ENCODE measurements at regions not wholly inside any gene's neighbourhood (a gene's known extent, or its start where the extent isn't known, plus 50 kb on each side); places are given as distances from the start of the nearest gene placed in this dataset.

GRCh38 chr2:195468771-195469170 is 188.3 kb upstream of the SLC39A10 start:
- H3K36me3 Mint-ChIP-seq, result no peaks in the 10 kb centered on the region
- CTCF ChIA-PET, result no interaction called here
- no peak overlapping the region for H3K4me3 Mint-ChIP-seq
- H3K9me3 Mint-ChIP-seq, result peaks cover 14% of the 10 kb centered on the region
- no peaks in the 10 kb centered on the region for H3K27me3 Mint-ChIP-seq (ENCODE audit: low read depth)
- DNase-seq (ENCODE audit: low spot score), result no peak
- H3K4me1 Mint-ChIP-seq, result no peaks in the 10 kb centered on the region
- TF ChIP-seq CTCF (IDR thresholded peaks at IDR 0.05) (no peak), ATF2 (CRISPR knock-in tag; IDR thresholded peaks at IDR 0.05; ENCODE audit: borderline replicate concordance, low read depth) (no peak), SMAD4 (CRISPR knock-in tag; IDR thresholded peaks at IDR 0.05) (no peak), ZBTB43 (CRISPR knock-in tag; IDR thresholded peaks at IDR 0.05) (no peak), USF1 (CRISPR knock-in tag; IDR thresholded peaks at IDR 0.05) (no peak), NR1H2 (CRISPR knock-in tag; IDR thresholded peaks at IDR 0.05) (no peak), ZNF396 (CRISPR knock-in tag; IDR thresholded peaks at IDR 0.05; ENCODE audit: borderline replicate concordance) (no peak)
- H3K27ac Mint-ChIP-seq, result no peak overlapping the region
- POLR2A ChIA-PET, result no interaction called here
- no peak for ATAC-seq

- H3K4me3 Mint-ChIP-seq, result no peak overlapping the region
- TF ChIP-seq ZNF532 (CRISPR knock-in tag; IDR thresholded peaks at IDR 0.05; ENCODE audit: borderline replicate concordance) (no peak), KAT7 (CRISPR knock-in tag; IDR thresholded peaks at IDR 0.05; ENCODE audit: borderline replicate concordance) (no peak), TCF7 (CRISPR knock-in tag; IDR thresholded peaks at IDR 0.05; ENCODE audit: low read depth) (no peak), JAZF1 (CRISPR knock-in tag; IDR thresholded peaks at IDR 0.05) (no peak), ATF3 (CRISPR knock-in tag; conservative IDR thresholded peaks at IDR 0.05) (no peak), MYBL2 (CRISPR knock-in tag; IDR thresholded peaks at IDR 0.05) (no peak), E2F4 (CRISPR knock-in tag; IDR thresholded peaks at IDR 0.05; ENCODE audit: borderline replicate concordance, low read depth) (no peak), NR1H2 (CRISPR knock-in tag; IDR thresholded peaks at IDR 0.05) (no peak), NFE2L1 (CRISPR knock-in tag; IDR thresholded peaks at IDR 0.05) (no peak), ZNF138 (CRISPR knock-in tag; conservative IDR thresholded peaks at IDR 0.05) (no peak), ZNF317 (CRISPR knock-in tag; IDR thresholded peaks at IDR 0.05; ENCODE audit: borderline replicate concordance, low read depth) (no peak), TEAD1 (CRISPR knock-in tag; IDR thresholded peaks at IDR 0.05) (no peak), SP1 (CRISPR knock-in tag; conservative IDR thresholded peaks at IDR 0.05) (no peak), E2F1 (CRISPR knock-in tag; IDR thresholded peaks at IDR 0.05) (no peak), ZNF396 (CRISPR knock-in tag; IDR thresholded peaks at IDR 0.05; ENCODE audit: borderline replicate concordance) (no peak), MXD4 (CRISPR knock-in tag; IDR thresholded peaks at IDR 0.05; ENCODE audit: borderline replicate concordance) (no peak), CREB1 (CRISPR knock-in tag; IDR thresholded peaks at IDR 0.05) (no peak), EMX1 (CRISPR knock-in tag; IDR thresholded peaks at IDR 0.05) (no peak), SMAD4 (CRISPR knock-in tag; IDR thresholded peaks at IDR 0.05) (no peak)
Measured at GRCh38 chr2:195466427-195466826, 190.6 kb upstream of the SLC39A10 start.

More at GRCh38 chr2:195466427-195466826, 190.6 kb upstream of the SLC39A10 start:
- Mint-ChIP-seq H3K27ac (no peak overlapping the region), H3K36me3 (no peaks in the 10 kb centered on the region), H3K4me1 (no peaks in the 10 kb centered on the region), H3K27me3 (ENCODE audit: low read depth) (no peaks in the 10 kb centered on the region), H3K9me3 (peaks cover 14% of the 10 kb centered on the region)
- ATAC-seq (no peak), DNase-seq (ENCODE audit: low spot score) (no peak)
- POLR2A ChIA-PET, result no interaction called here
- CTCF ChIA-PET, result no interaction called here

All from WTC11 (cell line).